ENCODE measurements at regions not wholly inside any gene's neighbourhood (a gene's known extent, or its start where the extent isn't known, plus 50 kb on each side); places are given as distances from the start of the nearest gene placed in this dataset.

GRCh38 chr16:59170099-59170712 is 436.1 kb upstream of the GOT2 start:
- no peak for TF ChIP-seq EZH2 (IDR thresholded peaks at IDR 0.05; ENCODE audit: borderline replicate concordance)
- TF ChIP-seq CTCF (IDR thresholded peaks at IDR 0.05; ENCODE audit: poor library complexity): no peak

Data from hepatocyte (in vitro differentiated cells).